Stimulated activated CD8-positive, alpha-beta memory T cell treated with anti-CD3 and anti-CD28 coated beads, Interleukin-4, amount 100 ng/mL, for 1 hour (primary cell): ENCODE measurements at regions not wholly inside any gene's neighbourhood (a gene's known extent, or its start where the extent isn't known, plus 50 kb on each side); places are given as distances from the start of the nearest gene placed in this dataset.

ENCODE experiments used
- DNase-seq, 2 donors: peaks; one replicate each; pipeline ENCODE4 v3.0.0-alpha.2; 2020; ENCODE audit warnings: low read depth in 2 of 2, low spot score in 1 of 2

- no peak for DNase-seq
These were observed 104.4 kb upstream of the TAB2 start for GRCh38 chr6:149212892-149213801.

- DNase-seq: no peak
These were observed 103.7 kb upstream of the TAB2 start for GRCh38 chr6:149213829-149214228.

GRCh38 chr6:149216459-149216858 is 101.1 kb upstream of the TAB2 start:
- no peak for DNase-seq

- DNase-seq: no peak
These were observed 100.0 kb upstream of the TAB2 start for GRCh38 chr6:149217466-149217888.

- no peak for DNase-seq
These were observed 99.0 kb upstream of the TAB2 start for GRCh38 chr6:149218471-149218870.

GRCh38 chr6:149218915-149219314 is 98.6 kb upstream of the TAB2 start:
- DNase-seq: no peak

- DNase-seq: no peak
These were observed 96.4 kb upstream of the TAB2 start for GRCh38 chr6:149220882-149221773.

GRCh38 chr6:149221774-149222070 is 95.8 kb upstream of the TAB2 start:
- no peak for DNase-seq

GRCh38 chr6:149223120-149223903 is 94.2 kb upstream of the TAB2 start:
- DNase-seq: no peak

- no peak for DNase-seq
These were observed 93.6 kb upstream of the TAB2 start for GRCh38 chr6:149223904-149224351.

- no peak for DNase-seq
These were observed 93.1 kb upstream of the TAB2 start for GRCh38 chr6:149224399-149224798.

GRCh38 chr6:149225370-149225769 is 92.1 kb upstream of the TAB2 start:
- DNase-seq: no peak

- no peak for DNase-seq
These were observed 91.6 kb upstream of the TAB2 start for GRCh38 chr6:149225946-149226345.

GRCh38 chr6:149227796-149228195 is 89.7 kb upstream of the TAB2 start:
- no peak for DNase-seq

- no peak for DNase-seq
These were observed 89.1 kb upstream of the TAB2 start for GRCh38 chr6:149228311-149228955.

GRCh38 chr6:149229096-149229495 is 88.4 kb upstream of the TAB2 start:
- no peak for DNase-seq

- no peak for DNase-seq
These were observed 86.6 kb upstream of the TAB2 start for GRCh38 chr6:149230712-149231460.

GRCh38 chr6:149231778-149232177 is 85.7 kb upstream of the TAB2 start:
- no peak for DNase-seq

GRCh38 chr6:149233056-149233715 is 84.3 kb upstream of the TAB2 start:
- no peak for DNase-seq
